ENCODE measurements at regions not wholly inside any gene's neighbourhood (a gene's known extent, or its start where the extent isn't known, plus 50 kb on each side); places are given as distances from the start of the nearest gene placed in this dataset.

DNA sequence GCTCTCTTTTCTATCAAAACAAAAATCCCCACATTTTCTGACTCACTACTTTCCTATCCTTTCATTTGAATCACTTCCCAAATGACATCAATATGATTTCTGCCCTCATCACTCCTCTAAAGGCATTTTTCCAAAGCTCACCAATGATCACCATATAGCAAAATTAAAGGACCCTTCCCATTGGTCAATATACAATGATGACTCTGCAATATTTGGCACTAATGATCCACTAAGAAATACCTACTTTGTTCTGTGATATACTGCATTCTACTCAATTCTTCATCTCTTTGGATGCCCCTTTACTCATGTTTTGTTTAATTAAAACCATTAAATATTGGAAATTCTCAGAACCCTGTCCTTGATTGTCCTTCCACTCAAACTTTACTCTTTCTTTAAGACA, 200.3 kb upstream of the PTCHD4 start:
- TF ChIP-seq, protein P1, sequence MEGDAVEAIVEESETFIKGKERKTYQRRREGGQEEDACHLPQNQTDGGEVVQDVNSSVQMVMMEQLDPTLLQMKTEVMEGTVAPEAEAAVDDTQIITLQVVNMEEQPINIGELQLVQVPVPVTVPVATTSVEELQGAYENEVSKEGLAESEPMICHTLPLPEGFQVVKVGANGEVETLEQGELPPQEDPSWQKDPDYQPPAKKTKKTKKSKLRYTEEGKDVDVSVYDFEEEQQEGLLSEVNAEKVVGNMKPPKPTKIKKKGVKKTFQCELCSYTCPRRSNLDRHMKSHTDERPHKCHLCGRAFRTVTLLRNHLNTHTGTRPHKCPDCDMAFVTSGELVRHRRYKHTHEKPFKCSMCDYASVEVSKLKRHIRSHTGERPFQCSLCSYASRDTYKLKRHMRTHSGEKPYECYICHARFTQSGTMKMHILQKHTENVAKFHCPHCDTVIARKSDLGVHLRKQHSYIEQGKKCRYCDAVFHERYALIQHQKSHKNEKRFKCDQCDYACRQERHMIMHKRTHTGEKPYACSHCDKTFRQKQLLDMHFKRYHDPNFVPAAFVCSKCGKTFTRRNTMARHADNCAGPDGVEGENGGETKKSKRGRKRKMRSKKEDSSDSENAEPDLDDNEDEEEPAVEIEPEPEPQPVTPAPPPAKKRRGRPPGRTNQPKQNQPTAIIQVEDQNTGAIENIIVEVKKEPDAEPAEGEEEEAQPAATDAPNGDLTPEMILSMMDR (conservative IDR thresholded peaks at IDR 0.05; ENCODE audit: low read depth) = no peak
- no peak for DNase-seq (ENCODE audit: low spot score)
- no peak overlapping the region for H3K27ac ChIP-seq
- CTCF ChIA-PET = no interaction called here
- POLR2A ChIA-PET (ENCODE audit: low non-redundant PET) = no interaction called here

DNA sequence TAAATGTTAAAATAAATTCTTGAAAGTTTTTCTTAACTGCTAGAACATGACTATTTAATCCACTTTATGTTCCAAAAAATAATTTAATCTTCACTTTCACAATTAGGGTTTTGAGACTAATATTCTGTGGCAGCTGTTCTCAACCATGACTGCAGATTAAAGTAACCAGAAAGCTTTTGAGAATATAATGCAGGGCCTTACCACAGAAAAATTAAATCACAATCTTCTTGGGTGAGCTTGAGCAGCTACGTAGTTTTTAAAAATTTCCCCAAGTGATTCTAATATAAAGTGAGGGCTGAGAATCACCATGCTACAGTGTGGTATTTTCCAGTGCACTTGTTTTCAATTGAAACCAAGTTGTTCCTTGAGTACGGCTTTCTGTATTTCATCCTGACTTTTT, 196.6 kb upstream of the PTCHD4 start:
- ChIA-PET POLR2A (ENCODE audit: low non-redundant PET) (no interaction called here), CTCF (no interaction called here)
- no peak overlapping the region for H3K27ac ChIP-seq
- TF ChIP-seq, protein P1 (conservative IDR thresholded peaks at IDR 0.05; ENCODE audit: low read depth) = no peak
- no peak for DNase-seq (ENCODE audit: low spot score)

DNA sequence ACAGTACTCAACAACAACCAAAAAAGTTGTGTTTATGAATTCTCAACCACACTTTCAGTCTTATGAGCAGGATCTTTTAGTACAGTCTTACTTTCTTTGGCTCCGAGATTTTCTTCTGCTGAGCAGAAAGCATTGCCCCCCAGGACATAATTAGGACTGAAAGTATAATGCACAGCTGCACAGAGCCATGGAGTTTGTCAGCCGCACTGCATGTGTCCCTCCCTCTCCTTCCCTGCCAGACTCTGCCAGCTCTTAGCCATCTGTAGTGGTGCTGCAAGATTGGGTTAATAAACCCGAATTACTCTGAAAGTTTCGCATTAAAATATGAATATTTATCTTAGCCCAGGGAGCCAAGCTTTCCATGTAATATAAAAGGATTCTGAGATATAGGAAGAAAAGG, 179.6 kb upstream of the PTCHD4 start:
- ChIA-PET POLR2A (ENCODE audit: low non-redundant PET) (no interaction called here), CTCF (no interaction called here)
- DNase-seq (ENCODE audit: low spot score) = no peak
- H3K27ac ChIP-seq = no peak overlapping the region
- TF ChIP-seq, protein P1 (conservative IDR thresholded peaks at IDR 0.05; ENCODE audit: low read depth) = no peak

DNA sequence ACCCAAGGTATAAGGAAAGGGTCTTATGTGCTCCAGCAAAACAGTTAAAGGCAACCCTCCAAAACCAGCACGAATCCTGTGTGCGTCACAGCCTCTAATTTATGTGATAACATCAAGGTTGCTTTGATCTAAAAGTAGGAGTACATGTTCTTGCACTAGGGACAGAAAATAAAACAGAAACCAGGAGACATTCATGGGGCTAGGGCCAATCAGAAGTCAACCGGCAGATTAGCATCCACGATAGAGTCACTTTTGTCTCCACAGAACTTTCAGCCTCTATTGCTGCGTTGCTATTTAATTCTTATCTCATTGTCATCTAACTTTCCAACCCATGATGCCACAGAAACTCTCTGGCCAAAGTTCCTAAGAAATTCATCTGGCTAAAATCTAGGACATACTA, 178.8 kb upstream of the PTCHD4 start:
- no peak overlapping the region for H3K27ac ChIP-seq
- CTCF ChIA-PET = no interaction called here
- DNase-seq (ENCODE audit: low spot score) = no peak
- TF ChIP-seq, protein P1 (conservative IDR thresholded peaks at IDR 0.05; ENCODE audit: low read depth) = no peak
- POLR2A ChIA-PET (ENCODE audit: low non-redundant PET) = no interaction called here

DNA sequence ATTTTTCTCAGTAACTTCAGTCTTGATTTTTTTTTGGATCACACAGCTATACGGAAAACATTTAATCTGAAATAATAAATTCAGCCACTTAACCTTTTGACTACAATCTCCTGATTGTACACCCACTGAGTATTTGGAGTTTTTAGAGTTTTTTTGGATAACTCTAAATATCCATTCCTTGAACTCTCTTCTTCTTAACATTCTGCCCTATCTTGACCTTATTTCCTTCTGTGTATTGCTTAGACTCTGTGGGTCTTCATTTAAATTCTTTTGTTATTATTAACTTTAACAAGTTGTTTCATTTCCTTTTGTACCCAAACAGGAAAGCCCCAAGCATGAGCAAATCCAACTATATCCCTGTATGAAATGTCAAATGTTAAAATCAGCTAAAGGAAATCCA, 170.2 kb upstream of the PTCHD4 start:
- CTCF ChIA-PET = no interaction called here
- POLR2A ChIA-PET (ENCODE audit: low non-redundant PET) = no interaction called here
- no peak overlapping the region for H3K27ac ChIP-seq
- TF ChIP-seq, protein P1 (conservative IDR thresholded peaks at IDR 0.05; ENCODE audit: low read depth) = no peak
- no peak for DNase-seq (ENCODE audit: low spot score)

DNA sequence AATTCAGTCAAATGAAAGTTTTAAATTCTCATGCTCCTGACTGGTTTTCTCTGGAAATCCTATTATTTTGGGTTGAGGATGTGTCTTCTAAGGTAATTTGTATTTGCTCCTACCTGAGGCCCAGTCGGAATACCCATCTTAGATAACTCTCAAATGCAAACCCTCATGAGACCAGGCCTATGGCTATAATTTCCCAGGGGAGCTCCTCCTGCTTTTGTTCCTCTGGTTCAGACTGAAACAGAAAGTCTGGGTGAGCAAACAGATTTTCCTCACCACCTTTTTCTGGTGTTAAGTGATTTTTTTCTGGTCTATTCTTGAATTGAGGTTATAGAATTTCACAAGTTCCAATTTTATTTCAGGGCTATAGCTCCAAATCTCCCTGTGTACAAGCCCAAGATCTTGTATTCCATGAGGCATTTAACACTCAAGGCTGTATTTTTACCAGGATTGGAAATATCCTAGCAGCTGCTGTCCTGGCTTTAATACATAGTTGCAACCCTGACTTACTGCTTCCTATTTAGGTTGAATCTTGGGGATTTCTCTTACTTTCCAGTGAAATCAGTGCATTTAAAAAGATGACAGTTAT, 169.1 kb upstream of the PTCHD4 start:
- no peak overlapping the region for H3K27ac ChIP-seq
- ChIA-PET POLR2A (ENCODE audit: low non-redundant PET) (no interaction called here), CTCF (interaction anchor here (1.0 kb wide), 1 partner anchor 10 kb away, joined by 3 read pairs; no protein-coding TSS in a partner anchor)
- no peak for DNase-seq (ENCODE audit: low spot score)
- TF ChIP-seq, protein P1 (conservative IDR thresholded peaks at IDR 0.05; ENCODE audit: low read depth) = no peak

DNA sequence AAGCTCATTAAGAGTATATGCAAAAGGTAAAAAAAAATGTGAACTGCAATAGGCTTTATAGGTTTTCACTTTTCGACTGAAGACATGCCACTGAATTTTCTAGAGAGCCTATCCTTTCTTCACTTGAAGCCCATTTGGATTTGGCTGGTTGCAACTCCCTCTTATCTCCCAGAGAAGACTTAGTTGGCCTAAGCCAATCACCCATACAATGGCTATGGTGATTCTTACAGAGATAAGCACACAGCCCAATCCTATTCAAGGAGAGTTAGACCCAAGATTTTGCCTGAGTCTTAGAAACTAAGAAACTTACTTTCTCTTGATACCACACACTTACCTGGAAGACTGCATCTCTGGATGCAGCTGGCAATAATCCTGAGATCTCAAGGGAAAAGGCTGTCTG, 167.3 kb upstream of the PTCHD4 start:
- TF ChIP-seq, protein P1 (conservative IDR thresholded peaks at IDR 0.05; ENCODE audit: low read depth) = no peak
- ChIA-PET CTCF (no interaction called here), POLR2A (ENCODE audit: low non-redundant PET) (no interaction called here)
- no peak for DNase-seq (ENCODE audit: low spot score)
- no peak overlapping the region for H3K27ac ChIP-seq

Measured in RWPE1 (cell line).